Stimulated activated CD4-positive, alpha-beta T cell treated with anti-CD3 and anti-CD28 coated beads, Interleukin-4, amount 100 ng/mL, for 1 hour (primary cell): ENCODE measurements at regions not wholly inside any gene's neighbourhood (a gene's known extent, or its start where the extent isn't known, plus 50 kb on each side); places are given as distances from the start of the nearest gene placed in this dataset.
A peak's percentile ranks its signal among the peaks of the same experiment; 100 is the strongest.
"Not testable (repeated sequence)": the region's sequence is repeated elsewhere in the genome, so short reads cannot be mapped to it uniquely, and the experiment has no call there.

ENCODE experiments used
- DNase-seq: peaks from one replicate; pipeline ENCODE4 v3.0.0-alpha.2; 2020

DNA sequence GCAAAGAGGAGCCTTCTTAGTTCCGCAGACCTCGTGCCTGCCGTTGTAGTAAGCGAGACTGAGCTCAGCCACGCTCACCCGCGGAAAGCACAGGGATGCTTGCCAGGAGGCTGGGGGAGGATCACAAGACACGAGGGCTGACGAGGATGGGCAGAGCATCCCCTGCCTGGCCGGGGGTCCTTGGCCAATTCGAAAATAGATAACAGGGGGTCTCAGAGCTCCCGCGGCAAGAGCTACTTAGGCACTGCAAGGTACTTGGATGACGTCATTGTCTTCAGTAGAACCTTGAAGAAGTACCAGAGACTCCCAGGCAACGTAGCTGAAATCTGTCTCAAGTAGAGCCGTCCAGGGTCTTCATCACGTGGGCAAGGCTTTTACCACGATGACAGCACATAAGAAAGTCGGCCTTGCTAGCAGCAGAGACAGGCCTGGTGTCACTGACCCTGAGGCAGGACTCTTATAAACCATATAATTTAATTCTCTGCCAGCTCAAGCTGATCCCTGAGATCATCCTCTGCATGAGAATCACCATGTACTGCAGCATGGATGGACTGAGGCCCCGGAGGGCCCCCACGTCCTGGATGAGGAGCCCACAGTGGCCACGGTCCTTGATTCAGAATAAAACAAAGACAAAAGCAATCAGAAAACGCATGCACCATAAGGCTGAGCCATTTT lies 81.9 kb downstream of the TMEM18 start:
- no peak for DNase-seq

DNA sequence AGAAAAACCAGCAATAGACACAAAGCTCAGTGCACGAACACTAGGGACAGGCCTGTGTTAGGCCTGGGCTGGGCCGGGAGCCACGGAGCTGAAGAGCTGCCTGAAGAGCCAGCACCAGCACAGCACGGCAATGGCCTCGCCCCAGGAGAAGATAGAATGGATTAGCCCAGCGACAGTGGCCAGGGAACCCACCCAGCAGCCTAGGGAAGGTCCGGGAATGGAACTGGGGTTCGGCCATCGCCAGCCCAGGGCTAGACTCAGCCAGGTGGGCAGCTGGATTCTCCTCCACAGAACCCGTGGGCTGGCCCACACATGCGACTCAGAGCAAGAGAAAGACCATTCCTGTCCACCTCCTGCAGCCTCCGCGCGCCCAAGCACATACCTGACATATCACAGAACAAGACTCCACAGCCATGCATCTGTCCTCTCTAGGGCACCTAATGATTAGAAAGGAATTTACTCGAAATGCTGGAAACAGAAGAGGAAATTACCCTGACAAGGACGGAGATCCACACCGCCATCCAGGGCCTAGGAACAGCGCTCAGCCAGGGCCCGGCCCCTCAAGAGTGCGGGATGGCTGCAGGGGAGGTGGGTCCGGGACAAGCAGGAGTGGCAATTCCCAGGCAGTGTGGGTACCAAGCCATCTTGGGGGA lies 82.8 kb downstream of the TMEM18 start:
- no peak for DNase-seq

DNA sequence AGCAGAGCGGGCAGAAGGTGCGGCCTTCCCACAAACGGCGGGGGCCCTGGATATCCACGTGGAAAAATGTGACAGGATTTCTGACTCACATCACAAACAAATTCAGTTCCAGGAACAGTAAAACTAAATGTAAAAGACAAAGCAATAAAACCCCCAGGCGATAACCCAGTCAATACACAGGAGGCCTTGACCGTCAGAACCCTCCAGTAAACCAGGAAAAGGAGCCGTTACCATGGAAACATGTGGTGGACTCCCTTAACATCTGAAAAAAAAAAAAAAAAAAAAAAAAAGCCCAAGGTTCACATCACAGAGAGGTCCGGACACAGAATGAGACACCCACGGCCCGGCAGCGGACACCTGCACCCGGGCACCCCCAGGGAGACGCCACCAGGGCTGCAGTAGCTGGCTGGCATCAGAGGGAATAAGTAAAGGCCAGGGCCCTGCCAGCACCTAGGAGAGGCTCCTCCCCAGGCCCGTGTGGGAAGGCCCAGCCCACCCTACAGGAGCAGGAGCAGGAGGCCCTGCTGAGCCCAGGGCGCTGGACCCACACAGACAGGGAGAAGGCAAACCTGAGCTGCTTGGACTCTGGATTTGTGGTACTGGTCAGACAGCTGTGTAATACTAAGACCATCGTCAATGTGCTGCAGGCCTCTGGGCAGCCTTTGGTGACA lies 83.7 kb downstream of the TMEM18 start:
- DNase-seq = no peak

DNA sequence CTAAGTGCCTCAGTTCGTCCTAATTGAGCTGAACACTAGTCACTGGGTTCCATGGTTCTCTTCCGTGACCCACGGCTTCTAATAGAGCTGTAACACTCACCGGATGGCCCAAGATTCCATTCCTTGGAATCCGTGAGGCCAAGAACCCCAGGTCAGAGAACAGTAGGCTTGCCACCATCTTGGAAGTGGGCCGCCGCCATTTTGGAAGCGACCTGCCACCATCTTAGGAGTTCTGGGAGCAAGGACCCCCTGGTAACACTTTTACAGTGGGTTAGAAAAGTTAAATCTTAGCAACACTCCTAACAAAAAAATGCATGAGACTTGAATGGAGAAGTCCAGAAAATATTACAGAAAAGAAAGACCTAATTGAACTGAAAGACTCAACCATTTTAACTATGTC lies 84.5 kb downstream of the TMEM18 start:
- DNase-seq = no peak

DNA sequence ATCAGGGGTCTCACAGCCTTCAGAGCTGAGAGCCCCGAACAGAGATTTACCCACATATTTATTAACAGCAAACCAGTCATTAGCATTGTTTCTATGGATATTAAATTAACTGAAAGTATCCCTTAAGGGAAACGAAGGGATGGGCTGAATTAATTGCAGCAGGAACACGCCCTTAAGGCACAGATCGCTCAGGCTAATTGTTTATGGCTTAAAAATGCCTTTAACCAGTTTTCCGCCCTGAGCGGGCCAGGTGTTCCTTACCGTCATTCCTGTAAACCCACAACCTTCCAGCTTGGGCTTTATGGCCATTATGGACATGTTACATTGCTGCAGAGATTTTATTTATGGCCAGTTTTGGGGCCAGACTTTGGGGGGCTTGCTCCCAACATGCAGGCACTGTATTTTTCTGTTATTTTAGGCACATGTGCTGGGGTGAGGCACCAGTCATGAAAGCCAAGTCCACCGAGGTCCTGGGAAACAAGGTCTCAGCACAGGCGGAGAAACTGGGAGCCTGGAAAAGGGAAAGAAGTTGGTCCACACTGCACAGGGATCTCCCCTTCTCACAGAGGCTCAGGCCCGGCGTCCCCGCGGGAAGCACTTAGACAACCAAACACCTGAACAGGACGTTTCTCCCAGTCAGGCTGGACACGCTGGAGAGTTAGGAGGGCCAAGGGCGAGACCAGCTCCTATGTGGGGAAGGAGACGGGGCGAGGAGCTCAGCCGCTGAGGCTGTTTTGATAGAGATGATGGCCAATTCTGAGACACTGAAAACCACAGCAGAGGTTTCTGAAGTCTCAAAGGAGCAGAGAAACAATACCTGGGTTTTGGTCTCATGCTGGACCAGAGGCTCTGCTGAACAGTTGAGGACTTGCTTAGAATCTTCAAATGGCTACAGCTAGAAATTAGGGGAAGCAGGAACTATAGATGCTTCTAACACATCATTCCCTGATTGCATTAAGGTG lies 86.7 kb downstream of the TMEM18 start:
- no peak for DNase-seq

DNA sequence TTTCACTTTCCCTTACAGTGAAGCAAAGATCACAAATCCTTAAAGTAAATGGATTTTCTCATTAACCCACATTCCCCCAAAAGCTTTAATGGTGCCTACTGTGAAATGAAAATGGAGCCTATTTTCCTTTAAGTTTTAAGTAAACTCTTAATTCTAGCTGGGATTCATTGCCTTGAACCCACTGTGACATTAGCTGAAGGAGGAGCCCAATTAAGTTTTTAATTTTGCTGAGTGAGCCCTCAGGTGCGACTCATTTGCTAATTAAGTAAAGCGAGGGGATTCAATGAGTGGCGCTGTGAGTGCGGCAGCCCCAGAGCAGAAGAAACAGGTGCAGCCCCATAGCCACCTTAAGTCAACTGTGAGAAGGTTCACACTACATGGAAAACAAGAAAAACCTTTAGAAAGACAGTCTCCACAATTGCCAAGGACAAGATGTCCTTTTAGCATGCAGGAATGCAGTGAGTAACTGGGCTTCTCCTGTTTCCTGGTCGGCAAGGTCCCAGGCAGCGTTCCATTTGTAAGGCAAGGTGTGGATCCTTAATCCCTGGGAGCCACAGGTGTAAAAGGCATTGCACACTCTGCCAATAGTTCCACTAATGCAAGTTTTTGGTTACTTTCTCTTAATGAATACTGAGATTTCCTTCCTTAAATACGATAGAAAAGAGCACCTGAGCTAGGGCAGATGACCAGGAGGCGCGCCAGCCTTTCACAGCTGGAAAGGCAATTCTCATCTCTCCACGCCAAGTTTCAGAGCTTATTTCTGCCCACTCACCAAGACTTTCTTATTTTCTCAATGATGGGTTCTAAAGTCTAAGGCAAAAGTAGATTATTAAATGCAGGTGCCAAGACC lies 87.7 kb downstream of the TMEM18 start:
- DNase-seq = no peak

DNA sequence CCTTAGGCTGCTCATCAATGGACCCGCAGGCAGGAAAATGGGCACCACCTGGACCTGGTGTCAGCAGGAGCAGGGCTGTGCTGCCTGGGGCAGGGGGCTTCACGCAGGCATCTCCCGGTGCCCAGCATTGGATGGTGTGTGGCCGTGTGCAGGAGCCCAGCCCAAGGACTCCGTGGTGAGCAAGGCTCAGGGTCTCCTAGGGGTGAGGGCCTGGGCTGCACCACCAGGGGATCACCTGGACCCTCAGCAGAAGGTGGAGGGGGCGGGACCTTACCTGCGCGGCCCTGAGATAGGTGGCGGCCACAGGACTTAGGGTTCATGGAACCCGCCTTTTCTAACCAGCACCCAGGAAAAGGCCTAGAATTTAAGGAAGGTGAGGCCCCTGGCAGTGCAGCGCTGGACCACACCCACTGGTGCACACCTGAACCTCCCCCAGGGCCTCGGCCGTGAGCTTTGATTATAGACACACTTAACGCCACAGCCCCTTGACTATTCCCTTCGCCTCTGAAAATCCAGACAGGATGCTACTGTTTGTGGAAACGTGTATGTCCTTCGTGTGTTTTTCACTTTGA lies 89.0 kb downstream of the TMEM18 start:
- DNase-seq = no peak

DNA sequence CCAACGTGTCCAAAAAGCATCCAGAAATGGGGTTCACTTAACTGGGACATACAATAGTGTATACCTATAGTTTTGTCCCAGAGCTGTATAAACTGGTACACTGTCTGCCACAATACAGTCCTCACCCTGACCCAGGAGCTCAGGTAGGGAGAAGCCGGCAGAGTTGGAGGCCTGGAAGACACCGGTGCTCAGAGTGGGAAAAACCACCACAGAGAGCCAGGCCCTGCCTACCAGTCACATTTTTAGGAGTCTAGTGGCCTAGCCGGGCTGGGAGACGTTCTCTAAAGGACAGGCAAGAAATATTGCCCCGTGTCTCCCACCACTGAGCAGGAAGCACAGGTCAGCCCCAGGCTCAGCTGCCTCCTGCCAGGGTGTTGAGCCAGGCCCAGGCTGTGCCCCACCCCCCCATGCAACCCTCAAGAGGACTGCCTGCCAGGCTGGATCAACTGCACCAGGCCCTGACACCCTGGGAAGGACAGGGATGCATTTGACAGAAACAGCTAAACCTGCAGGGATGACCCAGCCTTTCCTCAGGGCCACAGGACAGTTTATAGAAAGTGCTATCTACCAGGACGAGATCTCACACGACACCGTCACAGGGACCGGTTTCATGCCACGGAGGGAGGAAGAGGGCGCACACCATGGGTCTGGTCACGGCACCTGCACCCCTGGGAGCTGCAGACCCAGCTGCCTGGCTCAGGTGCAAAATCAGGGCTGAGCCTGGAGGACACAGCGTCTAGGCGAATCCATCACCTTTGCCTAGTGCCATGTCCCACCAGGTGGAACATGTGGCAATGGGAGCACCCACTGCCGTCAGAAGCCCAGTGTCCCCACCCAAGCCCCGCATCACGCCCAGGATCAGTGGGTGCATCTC lies 89.9 kb downstream of the TMEM18 start:
- DNase-seq = no peak

DNA sequence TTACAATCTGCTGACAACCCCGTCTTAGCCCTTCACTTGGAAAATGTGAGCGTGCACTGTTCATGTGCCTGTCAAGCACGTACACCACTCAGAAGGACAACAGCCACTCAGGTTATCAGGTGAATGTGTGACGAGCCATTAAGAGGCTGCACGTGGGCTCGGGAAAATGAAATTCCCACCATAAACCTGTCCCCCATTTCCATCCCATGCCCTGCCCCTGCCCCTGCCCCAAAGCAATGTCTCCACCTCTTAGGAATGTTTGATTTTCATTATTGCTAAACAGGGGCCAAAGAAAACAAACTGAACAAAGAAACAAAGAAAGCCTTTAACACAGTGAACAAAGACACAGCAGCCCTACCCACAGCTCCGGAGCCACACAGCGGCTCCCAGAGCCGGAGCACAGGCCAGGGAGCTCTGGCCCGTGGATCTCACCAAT lies 90.5 kb downstream of the TMEM18 start:
- no peak for DNase-seq

DNA sequence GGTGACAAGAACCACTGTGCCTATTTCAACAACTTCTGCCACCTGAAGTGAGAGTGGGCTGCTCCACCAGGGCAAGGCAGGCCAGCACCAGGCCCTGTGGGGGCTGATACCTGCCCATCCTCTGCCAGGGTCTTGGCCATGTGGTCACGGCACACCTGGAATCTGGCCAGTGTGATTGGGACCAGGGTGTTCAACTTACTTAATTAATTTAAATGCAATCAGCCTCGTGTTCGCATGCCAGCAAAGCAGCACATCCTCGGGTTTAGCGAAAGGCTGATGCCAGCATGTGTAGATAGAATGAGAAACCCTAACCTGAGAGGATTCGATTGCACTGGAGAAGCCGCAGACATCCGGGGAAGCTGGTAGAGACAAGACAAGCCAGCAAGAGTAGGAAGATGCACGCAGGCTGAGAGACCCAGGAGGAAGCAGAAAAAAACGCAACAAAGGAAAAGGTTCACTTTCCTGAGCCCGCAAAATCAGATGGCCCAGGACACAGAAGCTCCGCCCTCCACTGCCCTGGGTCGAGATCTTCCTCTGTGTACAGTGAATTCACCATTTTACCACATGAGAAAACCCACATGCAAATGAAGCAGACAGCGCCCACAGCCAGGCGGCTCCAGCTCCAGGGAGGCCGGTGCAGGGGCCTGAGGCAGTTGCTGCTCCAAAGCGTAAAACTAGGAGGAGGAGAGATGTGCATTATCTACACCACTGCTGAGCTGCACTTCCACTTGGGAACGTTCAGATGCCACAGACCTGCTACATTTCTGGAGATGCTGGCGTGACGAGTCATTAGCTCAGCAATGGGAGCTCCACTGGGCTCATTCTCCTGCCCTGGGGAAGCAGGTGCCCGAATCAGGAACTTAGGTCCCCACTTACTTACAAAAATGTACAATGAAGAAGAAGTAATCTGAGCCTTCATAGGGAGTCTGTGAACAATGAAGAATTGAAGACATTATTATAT lies 92.1 kb downstream of the TMEM18 start:
- DNase-seq = peak; percentile 20

DNA sequence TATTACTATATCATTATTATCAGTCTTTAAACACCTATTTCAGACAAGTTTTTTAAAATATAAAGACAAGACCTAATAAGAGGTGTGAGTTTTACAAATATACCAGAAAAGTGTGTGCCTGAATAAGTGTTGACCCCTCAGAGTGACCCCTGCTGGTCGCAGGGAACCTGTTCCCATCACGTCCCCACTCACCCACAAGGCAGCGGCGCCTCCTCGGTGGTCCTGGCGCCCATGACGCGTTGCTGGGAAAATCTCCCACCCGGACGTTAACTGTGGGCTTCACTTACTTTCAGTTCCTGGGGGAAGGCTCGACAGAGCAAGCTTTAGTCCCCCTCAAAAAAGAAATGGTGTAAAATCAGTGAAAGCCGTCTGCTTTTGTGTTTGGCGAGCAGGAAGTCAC lies 93.5 kb downstream of the TMEM18 start:
- DNase-seq = no peak

DNA sequence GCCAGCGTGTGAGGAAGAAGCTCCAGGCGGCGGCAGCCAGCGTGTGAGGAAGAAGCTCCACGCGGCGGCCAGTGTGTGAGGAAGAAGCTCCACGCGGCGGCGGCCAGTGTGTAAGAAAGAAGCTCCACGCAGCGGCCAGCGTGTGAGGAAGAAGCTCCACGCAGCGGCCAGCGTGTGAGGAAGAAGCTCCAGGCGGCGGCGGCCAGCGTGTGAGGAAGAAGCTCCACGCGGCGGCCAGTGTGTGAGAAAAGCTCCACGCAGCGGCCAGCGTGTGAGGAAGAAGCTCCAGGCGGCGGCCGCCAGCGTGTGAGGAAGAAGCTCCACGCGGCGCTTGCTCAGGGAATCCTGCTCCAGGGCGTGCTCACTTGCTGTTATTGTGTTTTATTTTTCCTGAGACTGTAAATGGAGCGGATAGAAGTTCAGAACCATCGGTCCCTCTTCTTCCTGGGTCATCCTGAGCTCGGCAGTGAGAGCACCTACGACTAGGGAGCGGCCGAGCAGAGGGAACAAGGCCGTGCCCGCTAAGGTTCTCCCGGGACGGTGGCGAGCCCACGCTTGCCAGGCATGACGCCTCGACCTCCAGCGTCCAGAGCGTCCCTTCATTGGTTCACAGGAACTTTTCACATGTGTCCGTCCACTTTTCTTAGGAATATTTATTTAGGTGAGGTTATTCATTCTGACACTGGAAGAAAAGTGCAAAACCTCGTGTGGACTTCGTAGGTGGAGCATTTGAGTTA lies 94.2 kb downstream of the TMEM18 start:
- DNase-seq = no peak

DNA sequence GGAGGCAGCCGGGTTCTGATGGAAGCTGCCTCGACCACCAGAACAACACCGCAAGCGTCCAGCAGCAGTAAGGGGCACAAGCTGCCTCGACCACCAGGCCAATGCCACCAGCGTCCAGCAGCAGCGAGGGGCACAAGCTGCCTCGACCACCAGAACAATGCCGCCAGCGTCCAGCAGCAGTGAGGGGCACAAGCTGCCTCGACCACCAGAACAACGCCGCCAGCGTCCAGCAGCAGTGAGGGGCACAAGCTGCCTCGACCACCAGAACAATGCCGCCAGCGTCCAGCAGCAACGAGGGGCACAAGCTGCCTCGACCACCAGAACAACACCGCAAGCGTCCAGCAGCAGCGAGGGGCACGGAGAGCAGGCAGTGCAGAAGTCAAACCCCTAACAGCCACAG lies 94.9 kb downstream of the TMEM18 start:
- DNase-seq = not testable (repeated sequence)

DNA sequence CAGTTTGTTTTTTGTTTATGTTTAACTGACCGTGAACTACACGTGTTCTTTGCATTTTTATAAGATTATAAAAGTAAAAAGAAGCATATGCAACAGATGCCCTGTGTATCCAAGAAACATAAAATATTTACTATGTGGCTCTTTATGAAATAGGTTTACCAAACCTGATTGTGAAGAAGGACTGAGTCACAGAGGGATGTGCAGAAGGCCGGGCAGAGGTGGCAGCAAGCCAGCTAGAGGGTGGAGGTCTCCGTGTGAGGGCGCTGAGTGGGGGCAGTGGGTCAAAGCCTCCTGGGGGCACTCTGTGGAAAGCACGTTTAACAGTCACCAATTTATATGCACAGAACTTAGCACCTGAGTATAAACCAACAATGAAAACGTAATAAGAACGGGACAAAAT lies 97.2 kb downstream of the TMEM18 start:
- no peak for DNase-seq

DNA sequence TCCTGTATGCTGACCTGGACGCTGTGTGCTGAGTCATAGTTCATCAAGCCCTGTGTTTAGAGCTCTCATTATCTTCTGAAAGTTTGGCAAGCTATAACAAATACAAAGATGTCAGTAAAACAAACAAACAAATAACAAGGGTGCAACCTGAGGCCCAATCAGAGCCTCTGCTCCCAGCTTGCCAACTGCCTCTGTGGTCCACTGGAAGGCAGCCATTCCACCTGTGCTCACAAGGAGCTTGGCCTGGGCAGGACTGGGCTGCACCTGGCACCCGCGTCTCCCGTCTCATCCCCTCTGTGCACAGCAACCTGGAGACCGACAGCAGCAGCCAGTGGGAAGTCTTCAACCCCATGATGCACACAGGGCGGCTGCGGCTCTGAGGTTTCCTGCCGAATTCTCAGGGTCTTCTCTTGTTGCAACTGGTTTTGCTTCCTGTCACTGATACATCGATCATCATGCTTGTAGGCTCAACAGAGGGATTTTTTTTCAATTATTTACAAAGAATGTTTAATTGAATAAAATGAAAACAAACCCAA lies 97.8 kb downstream of the TMEM18 start:
- no peak for DNase-seq

DNA sequence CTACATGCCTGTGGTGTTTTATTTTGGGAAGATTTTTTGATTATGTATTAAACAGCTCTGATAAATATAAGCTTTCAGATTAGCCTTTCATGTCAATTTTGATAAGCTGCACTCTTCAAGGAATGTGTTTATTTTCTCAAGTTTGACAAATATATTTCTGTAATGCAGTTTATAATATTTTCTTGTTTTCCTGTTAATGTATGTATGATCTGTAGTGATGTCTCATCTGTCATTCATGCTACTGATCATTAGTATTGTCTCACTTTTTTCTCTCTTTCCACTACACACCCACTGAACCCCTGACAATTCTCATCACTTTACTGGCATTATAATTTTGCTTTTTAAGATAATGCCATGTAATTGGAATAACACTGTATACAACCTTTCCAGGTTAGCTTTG lies 100.9 kb downstream of the TMEM18 start:
- DNase-seq = no peak

DNA sequence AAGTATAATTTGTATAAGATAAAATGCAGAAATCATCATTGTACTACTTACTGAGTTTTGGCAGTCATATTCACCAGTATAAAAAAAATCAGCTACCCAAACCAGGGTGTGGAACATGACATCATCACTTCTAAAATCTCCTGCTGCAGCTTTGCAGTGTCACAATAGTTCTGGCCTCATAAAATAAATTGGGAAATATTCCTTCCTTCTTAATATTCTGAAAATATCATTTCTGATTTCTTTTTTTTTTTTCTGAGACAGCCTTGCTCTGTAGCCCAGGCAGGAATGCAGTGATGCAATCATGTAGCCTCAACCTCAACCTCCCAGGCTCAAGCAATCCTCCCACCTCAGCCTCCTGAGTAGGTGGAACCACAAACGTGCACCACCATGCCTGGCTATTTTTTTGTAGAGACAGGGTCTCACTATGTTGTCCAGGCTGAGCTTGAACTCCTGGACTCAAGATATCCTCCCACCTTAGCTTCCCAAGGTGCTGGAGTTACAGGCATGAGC lies 101.4 kb downstream of the TMEM18 start:
- DNase-seq = no peak

DNA sequence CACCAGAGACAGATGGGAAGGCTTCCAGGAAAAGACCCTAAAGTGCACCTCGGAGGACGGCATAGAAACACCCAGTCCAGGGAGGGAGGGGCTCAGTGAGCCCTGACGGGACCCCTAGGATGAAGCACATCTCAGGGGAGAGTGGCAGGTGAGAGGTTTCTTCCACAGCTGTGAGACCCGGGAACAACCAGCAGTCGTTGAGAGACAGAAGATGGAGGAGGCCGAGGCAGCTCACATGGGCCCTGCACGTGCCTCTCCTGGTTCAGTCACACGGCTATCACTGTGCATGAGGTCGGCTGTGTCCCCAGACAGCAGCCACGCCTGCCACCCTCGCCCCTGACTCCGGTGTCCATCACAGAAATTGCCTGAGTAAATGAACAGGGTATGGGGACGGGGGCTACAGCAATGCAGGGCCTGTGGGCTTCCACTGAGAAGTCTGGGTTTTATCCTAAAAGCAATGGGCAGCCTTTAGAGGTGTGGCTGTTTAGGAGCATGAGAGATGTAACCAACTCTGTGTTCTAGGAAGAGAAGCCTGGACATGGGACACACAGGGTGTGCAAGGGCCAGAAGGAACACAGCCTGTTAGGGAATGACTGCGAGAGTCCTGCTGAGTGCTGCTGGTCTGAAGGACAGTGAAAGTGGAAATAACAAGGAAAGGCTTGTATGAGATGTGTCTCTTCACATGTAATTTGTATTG lies 102.0 kb downstream of the TMEM18 start:
- DNase-seq = no peak
